ENCODE measurements at regions not wholly inside any gene's neighbourhood (a gene's known extent, or its start where the extent isn't known, plus 50 kb on each side); places are given as distances from the start of the nearest gene placed in this dataset.

DNA sequence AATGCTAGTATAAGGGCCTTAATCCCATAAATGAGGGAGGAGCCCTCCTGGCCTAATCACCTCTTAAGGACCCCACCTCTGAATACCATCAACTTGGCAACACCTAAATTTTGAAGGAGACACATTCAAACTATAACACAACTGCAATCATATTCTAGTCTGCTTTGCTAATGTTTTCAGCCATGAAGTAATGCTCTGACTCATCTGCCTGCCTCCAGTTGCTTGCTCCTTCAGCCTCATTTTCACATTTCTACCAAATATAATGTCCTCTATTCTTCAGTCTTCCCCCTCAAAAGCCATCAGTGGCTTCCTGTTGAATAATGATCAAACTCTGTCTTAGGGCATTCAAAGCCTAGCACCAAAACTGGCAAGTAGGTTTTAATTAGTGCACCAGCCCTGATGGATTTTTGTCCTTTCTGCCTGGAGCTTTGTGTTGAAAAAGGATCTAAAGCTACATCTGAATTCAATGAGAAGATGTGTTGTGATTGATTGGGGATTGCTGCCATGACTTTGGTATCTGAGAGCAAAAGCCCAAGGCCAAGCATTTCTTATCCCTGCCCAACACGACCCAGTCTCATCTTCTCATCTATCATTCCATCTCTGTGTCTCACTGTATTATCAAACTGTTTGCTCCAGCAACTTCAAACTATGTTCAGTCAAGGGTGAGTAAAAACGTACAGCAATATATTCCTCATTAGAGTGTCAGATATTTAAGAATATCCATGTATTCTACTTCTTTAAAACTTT lies 140.8 kb upstream of the ELAC2 start:
- Histone ChIP-seq H3K9me3 (ENCODE audit: low read depth, low read length, poor library complexity, severe bottlenecking) (peaks cover 5% of the 10 kb centered on the region), H3K36me3 (ENCODE audit: insufficient read depth, low read length, poor library complexity, severe bottlenecking) (no peaks in the 10 kb centered on the region), H3K27ac (ENCODE audit: low read depth, low read length, poor library complexity, severe bottlenecking) (no peak overlapping the region), H3K4me1 (ENCODE audit: insufficient read depth, low read length, poor library complexity, severe bottlenecking) (no peaks in the 10 kb centered on the region), H3K27me3 (replicated peaks; ENCODE audit: insufficient read depth, low read depth, low read length, poor library complexity) (no peaks in the 10 kb centered on the region), H3K4me3 (ENCODE audit: low read depth, low read length, poor library complexity, severe bottlenecking) (no peak overlapping the region)
- CTCF ChIA-PET, result no interaction called here
- DNase-seq (ENCODE audit: low spot score), result no peak
- BruUV-seq (replicated peaks), result no TSS peak
- intact Hi-C loops (cut with micrococcal nuclease; ENCODE audit: unreplicated experiment), result no loop called here
- no peak for TF ChIP-seq EZH2 (IDR thresholded peaks at IDR 0.05; ENCODE audit: borderline replicate concordance, low read depth, low read length, poor library complexity, severe bottlenecking)
- TF ChIP-seq, protein P1, sequence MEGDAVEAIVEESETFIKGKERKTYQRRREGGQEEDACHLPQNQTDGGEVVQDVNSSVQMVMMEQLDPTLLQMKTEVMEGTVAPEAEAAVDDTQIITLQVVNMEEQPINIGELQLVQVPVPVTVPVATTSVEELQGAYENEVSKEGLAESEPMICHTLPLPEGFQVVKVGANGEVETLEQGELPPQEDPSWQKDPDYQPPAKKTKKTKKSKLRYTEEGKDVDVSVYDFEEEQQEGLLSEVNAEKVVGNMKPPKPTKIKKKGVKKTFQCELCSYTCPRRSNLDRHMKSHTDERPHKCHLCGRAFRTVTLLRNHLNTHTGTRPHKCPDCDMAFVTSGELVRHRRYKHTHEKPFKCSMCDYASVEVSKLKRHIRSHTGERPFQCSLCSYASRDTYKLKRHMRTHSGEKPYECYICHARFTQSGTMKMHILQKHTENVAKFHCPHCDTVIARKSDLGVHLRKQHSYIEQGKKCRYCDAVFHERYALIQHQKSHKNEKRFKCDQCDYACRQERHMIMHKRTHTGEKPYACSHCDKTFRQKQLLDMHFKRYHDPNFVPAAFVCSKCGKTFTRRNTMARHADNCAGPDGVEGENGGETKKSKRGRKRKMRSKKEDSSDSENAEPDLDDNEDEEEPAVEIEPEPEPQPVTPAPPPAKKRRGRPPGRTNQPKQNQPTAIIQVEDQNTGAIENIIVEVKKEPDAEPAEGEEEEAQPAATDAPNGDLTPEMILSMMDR (conservative IDR thresholded peaks at IDR 0.05; ENCODE audit: low read depth, low read length), result no peak
- POLR2A ChIA-PET (ENCODE audit: low non-redundant PET), result no interaction called here

GRCh38 chr17:13157656-13158055 lies 139.8 kb upstream of the ELAC2 start:
- intact Hi-C loops (cut with micrococcal nuclease; ENCODE audit: unreplicated experiment), result no loop called here
- H3K27me3 ChIP-seq (replicated peaks; ENCODE audit: insufficient read depth, low read depth, low read length, poor library complexity), result no peaks in the 10 kb centered on the region
- no peak overlapping the region for H3K27ac ChIP-seq (ENCODE audit: low read depth, low read length, poor library complexity, severe bottlenecking)
- no peaks in the 10 kb centered on the region for H3K36me3 ChIP-seq (ENCODE audit: insufficient read depth, low read length, poor library complexity, severe bottlenecking)
- no peaks in the 10 kb centered on the region for H3K4me1 ChIP-seq (ENCODE audit: insufficient read depth, low read length, poor library complexity, severe bottlenecking)
- TF ChIP-seq, protein P1 (conservative IDR thresholded peaks at IDR 0.05; ENCODE audit: low read depth, low read length), result no peak
- TF ChIP-seq EZH2 (IDR thresholded peaks at IDR 0.05; ENCODE audit: borderline replicate concordance, low read depth, low read length, poor library complexity, severe bottlenecking), result no peak
- CTCF ChIA-PET, result no interaction called here
- no peak overlapping the region for H3K4me3 ChIP-seq (ENCODE audit: low read depth, low read length, poor library complexity, severe bottlenecking)
- BruUV-seq (replicated peaks), result no TSS peak
- POLR2A ChIA-PET (ENCODE audit: low non-redundant PET), result no interaction called here
- no peak for DNase-seq (ENCODE audit: low spot score)
- peaks cover 5% of the 10 kb centered on the region for H3K9me3 ChIP-seq (ENCODE audit: low read depth, low read length, poor library complexity, severe bottlenecking)

- Histone ChIP-seq H3K4me3 (ENCODE audit: low read depth, low read length, poor library complexity, severe bottlenecking) (no peak overlapping the region), H3K4me1 (ENCODE audit: insufficient read depth, low read length, poor library complexity, severe bottlenecking) (no peaks in the 10 kb centered on the region), H3K27me3 (replicated peaks; ENCODE audit: insufficient read depth, low read depth, low read length, poor library complexity) (no peaks in the 10 kb centered on the region), H3K27ac (ENCODE audit: low read depth, low read length, poor library complexity, severe bottlenecking) (no peak overlapping the region), H3K36me3 (ENCODE audit: insufficient read depth, low read length, poor library complexity, severe bottlenecking) (no peaks in the 10 kb centered on the region), H3K9me3 (ENCODE audit: low read depth, low read length, poor library complexity, severe bottlenecking) (no peaks in the 10 kb centered on the region)
- DNase-seq (ENCODE audit: low spot score), result no peak
- intact Hi-C loops (cut with micrococcal nuclease; ENCODE audit: unreplicated experiment), result no loop called here
- POLR2A ChIA-PET (ENCODE audit: low non-redundant PET), result no interaction called here
- no TSS peak for BruUV-seq (replicated peaks)
- CTCF ChIA-PET, result no interaction called here
- TF ChIP-seq, protein P1 (conservative IDR thresholded peaks at IDR 0.05; ENCODE audit: low read depth, low read length), result no peak
- TF ChIP-seq EZH2 (IDR thresholded peaks at IDR 0.05; ENCODE audit: borderline replicate concordance, low read depth, low read length, poor library complexity, severe bottlenecking), result no peak
These were observed 137.1 kb upstream of the ELAC2 start for GRCh38 chr17:13154930-13155329.

All from A673 (cell line).